ENCODE measurements at regions not wholly inside any gene's neighbourhood (a gene's known extent, or its start where the extent isn't known, plus 50 kb on each side); places are given as distances from the start of the nearest gene placed in this dataset.

DNA sequence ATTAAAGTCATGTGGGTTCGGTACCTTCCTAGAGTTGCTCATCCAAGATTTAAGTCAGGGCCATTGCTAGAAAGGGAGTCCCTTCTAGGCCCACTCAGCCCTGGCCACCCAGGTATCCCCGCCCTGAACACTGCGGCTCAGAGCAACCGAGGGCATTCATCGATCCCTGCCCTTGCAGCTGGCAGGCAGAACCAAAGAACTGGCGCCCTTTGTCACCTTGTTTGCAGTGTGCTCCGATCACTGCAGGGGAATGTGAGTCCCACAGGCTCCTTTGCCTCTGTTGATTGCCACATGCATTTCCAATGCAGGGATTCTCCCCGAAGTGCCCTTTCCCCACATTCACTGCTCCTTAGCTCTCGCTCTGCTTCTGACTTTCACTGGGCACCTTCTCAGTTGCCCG, 108.5 kb downstream of the CMPK2 start:
- intact Hi-C loops (cut with DNase I), result no loop called here

DNA sequence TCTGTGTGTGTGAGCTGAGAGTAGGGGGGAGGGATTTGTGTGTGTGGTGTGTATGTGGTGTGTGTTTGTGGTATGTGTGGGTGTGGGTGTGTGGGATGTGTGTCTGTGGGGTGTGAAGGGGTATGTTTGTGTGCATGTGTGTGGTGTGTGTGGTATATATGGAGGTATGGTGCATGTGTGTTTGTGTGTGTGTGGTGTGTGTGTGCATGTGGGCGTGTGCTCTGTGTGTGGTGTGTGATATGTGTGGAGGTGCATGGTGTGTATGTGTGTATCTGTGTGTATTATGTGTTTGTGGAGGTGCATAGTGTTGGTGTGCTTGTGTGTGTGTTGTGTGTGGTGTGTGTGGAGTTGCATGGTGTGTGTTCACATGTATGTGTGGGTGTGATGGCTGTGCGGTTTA, 106.0 kb downstream of the CMPK2 start:
- DNase-seq (ENCODE audit: low spot score), result no peak
- intact Hi-C loops (cut with DNase I), result no loop called here

More for the DNA sequence above, 108.5 kb downstream of the CMPK2 start:
- DNase-seq (ENCODE audit: low spot score), result no peak

GRCh38 chr2:6760132-6760531, 105.6 kb downstream of the CMPK2 start:
- DNase-seq (ENCODE audit: low spot score), result no peak
- intact Hi-C loops (cut with DNase I), result no loop called here

GRCh38 chr2:6764968-6765723, 100.6 kb downstream of the CMPK2 start:
- no peak for DNase-seq (ENCODE audit: low spot score)
- intact Hi-C loops (cut with DNase I), result no loop called here

- DNase-seq (ENCODE audit: low spot score), result no peak
- intact Hi-C loops (cut with DNase I), result no loop called here
These were observed 96.4 kb downstream of the CMPK2 start for GRCh38 chr2:6769346-6769745.

GRCh38 chr2:6770006-6770405, 95.7 kb downstream of the CMPK2 start:
- intact Hi-C loops (cut with DNase I), result no loop called here
- no peak for DNase-seq (ENCODE audit: low spot score)

DNA sequence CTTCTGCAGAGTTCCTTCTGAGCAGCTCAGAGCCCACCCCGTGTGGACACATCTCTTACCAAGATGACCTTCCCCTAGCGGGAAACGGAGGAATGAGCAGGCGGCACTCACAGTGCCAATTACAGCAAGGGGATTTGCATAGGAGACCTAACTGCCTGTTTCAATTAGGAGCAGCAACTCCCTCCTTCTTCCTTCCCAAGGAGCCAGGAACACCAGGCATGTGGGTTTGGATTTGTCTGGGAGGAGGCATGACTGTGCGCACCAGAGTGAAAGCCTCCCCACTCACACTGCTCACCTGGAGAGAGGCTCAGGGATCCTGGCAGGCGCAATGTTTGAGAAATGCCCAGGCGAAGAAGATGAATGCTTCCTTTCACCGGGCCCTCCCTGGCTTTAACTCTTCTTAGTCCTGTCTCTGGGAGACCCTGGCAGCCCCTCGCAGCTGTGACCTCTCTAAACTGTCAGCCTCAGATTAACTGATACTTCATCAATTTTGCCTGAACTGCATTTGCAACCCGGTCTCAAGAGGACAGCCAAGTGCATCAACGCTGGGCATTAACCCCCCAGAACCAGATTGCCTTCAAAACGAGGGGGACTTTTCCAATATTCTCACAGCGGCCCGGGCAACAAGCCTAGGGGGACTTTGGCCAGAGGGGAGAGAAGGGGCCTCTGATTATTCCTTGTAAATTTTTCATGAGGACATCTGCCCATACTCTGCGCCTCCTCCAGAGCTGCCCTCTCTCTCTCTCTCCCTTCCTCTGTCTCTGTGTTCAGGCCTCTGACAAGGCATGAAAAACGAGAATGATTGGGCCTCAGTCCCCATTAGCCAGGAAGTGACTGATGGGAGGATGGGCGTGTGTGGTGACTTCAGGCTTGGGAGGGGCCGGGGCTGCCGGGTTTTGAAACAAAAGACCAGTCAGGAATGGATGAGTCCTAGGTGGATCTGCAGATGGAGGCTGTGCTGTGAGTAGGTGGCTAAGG, 93.8 kb downstream of the CMPK2 start:
- intact Hi-C loops (cut with DNase I), result loop anchor here (2.0 kb wide), 1 partner anchor 419 kb away; no protein-coding TSS in a partner anchor

DNA sequence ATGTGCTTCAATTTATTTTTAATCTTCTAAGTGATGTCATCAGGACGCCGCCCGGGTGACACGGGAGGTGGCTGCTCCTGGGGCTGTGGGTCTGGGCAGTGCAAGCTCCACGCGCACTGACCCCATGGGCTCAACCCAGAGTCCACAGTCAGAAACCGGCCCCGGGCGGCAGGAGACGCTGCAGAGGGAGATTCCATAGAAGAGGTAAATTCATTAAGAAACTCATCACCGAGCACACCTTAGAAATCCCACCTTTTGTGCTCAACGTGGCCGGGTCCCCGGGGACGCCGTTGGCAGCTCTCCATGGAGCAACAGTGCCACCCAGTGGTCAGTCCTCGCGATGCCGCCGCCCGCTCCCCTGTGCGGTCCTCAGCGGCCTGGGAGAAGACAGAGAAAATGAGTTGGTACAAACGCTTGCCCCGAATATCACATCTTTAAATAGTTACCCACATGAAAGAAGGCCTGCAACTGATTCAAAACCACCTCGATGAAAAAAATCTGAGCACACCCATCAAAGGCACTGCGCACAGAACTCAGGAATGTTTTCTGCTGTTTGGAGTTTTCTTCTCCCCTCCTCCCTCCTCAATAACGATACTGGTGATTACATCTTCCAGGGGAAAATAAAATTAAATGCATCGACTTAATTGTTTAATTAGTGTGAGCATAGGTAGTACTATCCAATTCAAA, 92.6 kb downstream of the CMPK2 start:
- intact Hi-C loops (cut with DNase I), result loop anchor here (2.0 kb wide), 1 partner anchor 420 kb away; no protein-coding TSS in a partner anchor

More for the DNA sequence above, 93.8 kb downstream of the CMPK2 start:
- DNase-seq (ENCODE audit: low spot score), result no peak

GRCh38 chr2:6773694-6774044, 92.0 kb downstream of the CMPK2 start:
- intact Hi-C loops (cut with DNase I), result loop anchor here (2.0 kb wide), 1 partner anchor 421 kb away; no protein-coding TSS in a partner anchor
- DNase-seq (ENCODE audit: low spot score), result no peak

More for the DNA sequence above, 92.6 kb downstream of the CMPK2 start:
- no peak for DNase-seq (ENCODE audit: low spot score)

DNA sequence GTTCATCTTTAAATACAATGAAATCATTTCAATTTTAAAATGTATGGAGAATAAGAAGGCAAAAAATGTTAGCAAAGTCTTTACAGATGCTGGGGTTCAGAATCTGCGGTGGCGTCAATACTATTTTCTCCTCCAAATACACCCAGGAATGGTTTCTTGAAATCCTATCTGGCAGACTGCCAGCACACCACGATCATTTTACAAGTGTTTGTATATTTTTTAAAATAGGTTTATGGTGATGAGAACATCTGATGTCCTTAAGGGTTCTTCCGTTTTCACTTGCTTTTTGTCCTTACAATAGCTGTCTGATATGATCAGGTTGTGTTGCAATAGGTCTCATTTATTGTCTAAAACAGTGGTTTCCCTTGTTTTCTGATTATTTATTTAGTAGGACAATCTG, 89.6 kb downstream of the CMPK2 start:
- intact Hi-C loops (cut with DNase I), result no loop called here
- DNase-seq (ENCODE audit: low spot score), result no peak

DNA sequence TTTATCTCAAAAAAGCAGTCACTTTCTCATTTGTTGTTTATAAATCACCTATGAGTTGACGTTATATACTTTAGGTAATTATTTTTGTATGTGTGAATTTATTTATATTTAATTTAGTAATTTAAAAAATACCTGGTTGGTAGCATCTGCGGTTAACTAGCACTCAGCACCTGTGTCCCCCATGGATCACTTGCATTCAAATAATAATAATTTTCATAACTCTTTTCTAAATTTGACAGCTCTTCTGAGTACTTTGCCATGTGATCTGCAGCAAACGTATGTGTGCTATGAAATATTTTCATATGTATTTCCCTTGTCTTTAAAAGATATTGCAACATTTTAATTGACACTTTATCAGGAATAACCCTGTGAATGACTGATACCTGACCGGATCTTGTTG, 88.1 kb downstream of the CMPK2 start:
- intact Hi-C loops (cut with DNase I), result no loop called here

GRCh38 chr2:6780765-6781274, 84.9 kb downstream of the CMPK2 start:
- no peak for DNase-seq (ENCODE audit: low spot score)
- intact Hi-C loops (cut with DNase I), result no loop called here

More for the DNA sequence above, 88.1 kb downstream of the CMPK2 start:
- DNase-seq (ENCODE audit: low spot score), result no peak

GRCh38 chr2:6782517-6783237, 83.0 kb downstream of the CMPK2 start:
- no peak for DNase-seq (ENCODE audit: low spot score)
- intact Hi-C loops (cut with DNase I), result no loop called here

DNA sequence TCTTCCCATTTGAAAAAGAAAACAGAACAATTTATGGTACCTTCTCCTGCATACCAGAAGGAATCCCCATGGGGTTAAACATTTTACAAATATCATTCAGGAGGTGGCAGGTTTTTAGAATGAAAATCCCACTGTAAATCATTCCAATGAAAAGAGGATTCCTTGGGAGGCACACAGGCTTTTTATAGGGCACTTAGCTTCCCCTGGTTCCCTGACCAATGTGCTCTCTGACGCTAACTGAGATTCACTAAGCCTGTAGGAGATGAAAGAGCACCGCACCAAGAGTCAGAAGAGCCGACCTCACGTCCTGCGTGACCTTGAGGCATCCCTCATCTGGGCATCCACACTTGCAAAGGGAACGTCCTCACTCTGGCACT, 82.5 kb downstream of the CMPK2 start:
- DNase-seq (ENCODE audit: low spot score), result no peak
- intact Hi-C loops (cut with DNase I), result no loop called here

GRCh38 chr2:6784291-6784690, 81.4 kb downstream of the CMPK2 start:
- intact Hi-C loops (cut with DNase I), result no loop called here
- DNase-seq (ENCODE audit: low spot score), result no peak

DNA sequence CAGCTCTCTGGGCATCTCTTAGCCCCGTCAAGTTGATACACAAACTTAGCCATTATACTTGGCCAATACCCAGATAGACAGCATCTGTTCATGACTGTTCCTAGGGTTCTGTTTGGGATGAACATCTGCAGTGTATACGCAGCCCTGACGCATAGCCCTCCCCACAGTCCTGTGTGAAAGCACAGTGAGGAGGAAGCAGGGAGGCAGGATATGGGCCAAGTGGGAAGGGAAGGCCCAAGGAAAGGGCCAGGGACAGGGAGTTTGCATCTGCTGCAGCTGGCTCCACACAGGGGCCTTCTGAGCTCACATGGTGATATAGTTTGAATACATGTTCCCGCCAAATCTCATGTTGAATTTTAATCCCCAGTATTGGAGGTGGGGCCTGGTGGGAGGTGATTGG, 80.2 kb downstream of the CMPK2 start:
- DNase-seq (ENCODE audit: low spot score), result no peak
- intact Hi-C loops (cut with DNase I), result no loop called here

GRCh38 chr2:6787376-6787775, 78.3 kb downstream of the CMPK2 start:
- no peak for DNase-seq (ENCODE audit: low spot score)

GRCh38 chr2:6788614-6789013, 77.1 kb downstream of the CMPK2 start:
- no peak for DNase-seq (ENCODE audit: low spot score)
- intact Hi-C loops (cut with DNase I), result no loop called here

More at GRCh38 chr2:6787376-6787775, 78.3 kb downstream of the CMPK2 start:
- intact Hi-C loops (cut with DNase I), result no loop called here

DNA sequence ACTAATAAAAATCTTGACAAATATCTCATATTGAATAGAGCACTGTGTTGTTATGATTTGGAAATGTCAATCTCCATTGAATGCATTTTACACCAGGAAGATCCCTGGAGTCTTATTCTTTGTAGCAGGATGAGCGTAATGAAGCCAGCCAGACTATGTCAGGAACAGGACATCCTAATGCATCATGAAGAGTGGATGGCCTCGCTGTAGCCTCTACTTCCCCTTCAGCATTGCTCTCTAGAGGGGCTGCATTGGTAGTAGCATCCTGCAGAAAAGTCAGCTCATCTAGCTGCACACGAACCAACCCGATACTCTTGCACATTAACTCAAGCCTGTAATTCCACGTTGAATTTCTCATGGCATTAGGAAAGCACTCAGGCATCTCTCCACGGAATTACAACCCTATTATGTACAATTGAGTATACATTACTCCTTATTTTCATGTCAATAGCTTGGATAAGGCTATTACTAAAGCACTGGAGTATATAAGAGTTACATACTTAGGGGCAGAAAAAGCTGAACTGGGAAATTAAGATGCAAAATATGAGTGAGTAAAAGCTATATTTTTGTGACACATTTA, 76.1 kb downstream of the CMPK2 start:
- intact Hi-C loops (cut with DNase I), result no loop called here
- no peak for DNase-seq (ENCODE audit: low spot score)
